Ureter (tissue), 1 donor: ENCODE measurements at regions not wholly inside any gene's neighbourhood (a gene's known extent, or its start where the extent isn't known, plus 50 kb on each side); places are given as distances from the start of the nearest gene placed in this dataset.

Experiments used
- DNase-seq: peaks from one replicate; pipeline ENCODE4 v3.0.0-alpha.2; 2020; ENCODE audit warnings: low spot score
- donor health status: DM: yes; HTN: yes; CAD: no.

DNA sequence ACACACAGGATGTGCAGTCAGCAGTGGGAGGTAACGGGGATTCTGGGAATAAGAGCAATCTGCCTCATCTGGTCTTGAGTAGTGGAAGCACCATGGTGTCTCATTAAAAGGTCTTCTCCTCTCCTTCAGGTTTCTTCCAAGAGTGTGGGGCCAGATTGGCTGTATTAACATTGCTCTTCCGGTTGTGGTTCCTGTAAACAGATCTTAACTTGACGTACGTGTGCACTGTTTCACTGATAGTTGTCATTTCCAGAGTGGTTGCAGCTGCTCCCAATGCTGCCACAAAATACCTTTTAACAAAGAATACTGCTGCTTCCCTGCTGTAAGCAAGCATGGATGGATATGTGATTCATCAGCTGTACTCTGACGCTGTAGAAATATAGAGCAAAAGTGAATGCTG, 1443.4 kb upstream of the TENM3 start:
- DNase-seq: no peak

DNA sequence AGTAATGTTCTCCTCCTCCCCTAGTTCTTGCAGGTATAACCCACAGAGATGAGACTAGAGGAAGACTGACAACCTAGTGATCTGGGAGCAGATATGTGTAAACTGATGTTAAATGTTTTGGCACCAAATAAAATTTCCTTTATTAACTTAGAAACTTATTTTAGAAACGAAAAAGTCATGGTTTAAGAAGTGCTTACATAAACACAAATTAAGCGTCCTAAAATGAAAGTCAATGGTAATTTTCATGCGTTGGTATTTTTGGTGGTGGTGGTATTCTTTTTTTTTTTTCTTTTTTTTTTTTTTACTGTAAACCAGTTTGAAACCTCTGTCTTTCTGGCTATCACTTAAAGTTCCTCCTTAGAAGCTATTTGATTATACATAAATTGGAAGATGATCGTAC, 1438.1 kb upstream of the TENM3 start:
- no peak for DNase-seq

- no peak for DNase-seq
Measured at GRCh38 chr4:180808862-180809261, 1434.3 kb upstream of the TENM3 start.

- DNase-seq: no peak
Measured at GRCh38 chr4:180809439-180809838, 1433.8 kb upstream of the TENM3 start.

- no peak for DNase-seq
Measured at GRCh38 chr4:180810581-180810980, 1432.6 kb upstream of the TENM3 start.

- no peak for DNase-seq
Measured at GRCh38 chr4:180811556-180811955, 1431.6 kb upstream of the TENM3 start.

- no peak for DNase-seq
Measured at GRCh38 chr4:180812783-180813182, 1430.4 kb upstream of the TENM3 start.

DNA sequence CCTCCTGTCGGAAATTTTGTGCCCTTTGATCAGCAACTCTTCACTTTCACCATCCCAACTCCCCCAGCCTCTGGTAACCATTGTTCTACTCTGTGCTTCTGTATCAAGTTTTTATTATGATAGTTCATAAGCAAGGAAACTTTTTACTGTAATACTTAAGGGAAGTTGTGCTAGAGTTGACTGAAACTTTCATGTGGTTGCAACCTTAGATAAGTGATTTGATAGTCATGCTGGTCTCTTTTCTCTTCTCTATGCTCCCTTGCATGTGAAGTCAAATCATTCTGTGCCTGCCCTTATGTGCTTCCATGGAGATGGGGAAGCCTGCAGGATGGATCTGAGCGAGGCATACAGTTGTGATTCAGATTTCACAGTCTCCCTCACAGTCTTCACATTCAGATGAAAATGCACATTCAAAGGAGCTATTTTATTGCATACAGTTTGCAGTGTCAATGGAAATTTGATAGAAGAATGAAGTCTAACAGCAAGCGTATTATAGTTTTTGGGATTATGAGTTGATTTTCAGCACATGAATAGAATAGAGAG, 1428.3 kb upstream of the TENM3 start:
- no peak for DNase-seq

- no peak for DNase-seq
Measured at GRCh38 chr4:180817529-180817928, 1425.7 kb upstream of the TENM3 start.

DNA sequence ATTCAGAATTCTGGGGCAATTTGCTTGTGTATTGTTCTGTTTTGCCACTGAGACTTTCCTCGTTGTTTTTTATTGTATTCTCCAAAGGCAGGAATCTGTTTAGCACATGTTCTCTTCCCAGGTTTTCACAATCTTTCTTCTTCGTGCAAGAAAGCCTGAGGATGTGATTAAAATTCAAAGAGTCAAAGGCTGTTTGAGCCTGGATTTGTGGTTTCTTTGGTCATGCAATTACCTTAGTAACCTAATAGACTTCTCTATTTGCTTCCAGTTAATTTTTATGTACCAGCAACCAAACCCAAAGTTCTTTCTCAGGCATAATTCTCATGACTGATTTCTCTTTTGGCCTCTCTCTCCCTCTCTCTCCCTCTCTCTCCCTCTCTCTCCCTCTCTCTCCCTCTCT, 1420.1 kb upstream of the TENM3 start:
- no peak for DNase-seq

- no peak for DNase-seq
Measured at GRCh38 chr4:180827232-180828009, 1415.8 kb upstream of the TENM3 start.

DNA sequence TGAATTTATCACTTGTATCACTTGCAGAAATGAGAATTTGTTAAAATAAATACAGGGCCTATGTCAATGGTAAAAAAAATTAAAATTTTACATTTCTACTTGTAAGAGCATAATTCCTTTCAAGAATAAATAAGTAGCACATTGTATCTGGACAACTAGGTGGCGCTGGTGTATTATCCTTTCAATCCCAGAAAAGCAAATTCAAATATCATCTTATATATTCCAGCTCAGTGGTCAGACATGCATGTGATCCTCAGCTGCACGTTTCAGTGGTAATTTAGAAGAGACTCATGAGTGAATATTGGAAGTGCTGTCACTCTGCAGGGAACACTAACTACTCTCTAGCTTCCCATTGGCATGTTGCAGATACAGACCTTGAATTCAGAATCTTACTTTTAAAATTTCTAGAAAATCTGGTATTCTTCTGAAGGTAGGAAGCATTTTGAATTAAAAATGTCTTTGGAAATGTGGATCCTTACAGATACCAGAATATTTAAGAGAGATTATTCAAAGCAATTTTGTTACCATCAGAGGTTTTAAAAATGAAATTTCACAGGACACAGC, 1414.7 kb upstream of the TENM3 start:
- no peak for DNase-seq

GRCh38 chr4:180832073-180832472, 1411.1 kb upstream of the TENM3 start:
- no peak for DNase-seq

DNA sequence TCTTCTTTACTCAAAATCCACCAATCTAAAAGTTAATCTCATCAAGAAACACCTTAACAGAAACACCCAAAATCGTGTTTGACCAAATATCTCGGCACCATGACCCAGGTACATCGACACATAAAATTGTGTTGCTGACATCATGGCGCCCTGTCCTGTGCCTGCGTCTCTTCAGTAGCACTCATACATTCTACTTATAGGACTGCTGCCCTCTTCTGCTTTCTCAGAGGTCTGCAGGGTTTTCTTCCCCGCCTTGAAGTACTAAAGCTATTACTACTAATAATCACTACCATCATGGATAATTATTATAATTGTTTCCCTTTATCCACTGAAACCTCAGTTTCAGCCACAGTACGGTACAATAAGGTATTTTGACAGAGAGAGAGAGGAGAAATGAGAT, 1403.1 kb upstream of the TENM3 start:
- no peak for DNase-seq

- DNase-seq: no peak
Measured at GRCh38 chr4:180850318-180850940, 1392.8 kb upstream of the TENM3 start.

DNA sequence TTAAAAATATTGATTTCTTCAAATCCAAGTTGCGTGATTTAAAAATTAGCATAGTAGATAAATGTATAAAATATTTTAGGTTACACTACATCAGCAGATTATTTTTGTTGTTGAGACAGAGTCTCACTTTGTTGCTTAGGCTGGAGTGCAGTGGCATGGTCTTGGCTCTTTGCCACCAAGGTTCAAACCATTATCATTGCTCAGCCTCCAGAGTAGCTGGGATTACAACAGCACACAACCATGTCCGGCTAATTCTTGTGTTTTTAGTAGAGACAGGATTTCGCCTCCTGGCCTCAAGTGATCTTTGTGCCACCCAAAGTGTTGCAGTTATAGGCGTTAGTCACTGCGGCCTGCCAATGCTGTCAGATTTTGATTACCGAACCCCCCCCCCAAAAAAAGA, 1390.5 kb upstream of the TENM3 start:
- no peak for DNase-seq

- DNase-seq: no peak
Measured at GRCh38 chr4:180855184-180855583, 1388.0 kb upstream of the TENM3 start.

DNA sequence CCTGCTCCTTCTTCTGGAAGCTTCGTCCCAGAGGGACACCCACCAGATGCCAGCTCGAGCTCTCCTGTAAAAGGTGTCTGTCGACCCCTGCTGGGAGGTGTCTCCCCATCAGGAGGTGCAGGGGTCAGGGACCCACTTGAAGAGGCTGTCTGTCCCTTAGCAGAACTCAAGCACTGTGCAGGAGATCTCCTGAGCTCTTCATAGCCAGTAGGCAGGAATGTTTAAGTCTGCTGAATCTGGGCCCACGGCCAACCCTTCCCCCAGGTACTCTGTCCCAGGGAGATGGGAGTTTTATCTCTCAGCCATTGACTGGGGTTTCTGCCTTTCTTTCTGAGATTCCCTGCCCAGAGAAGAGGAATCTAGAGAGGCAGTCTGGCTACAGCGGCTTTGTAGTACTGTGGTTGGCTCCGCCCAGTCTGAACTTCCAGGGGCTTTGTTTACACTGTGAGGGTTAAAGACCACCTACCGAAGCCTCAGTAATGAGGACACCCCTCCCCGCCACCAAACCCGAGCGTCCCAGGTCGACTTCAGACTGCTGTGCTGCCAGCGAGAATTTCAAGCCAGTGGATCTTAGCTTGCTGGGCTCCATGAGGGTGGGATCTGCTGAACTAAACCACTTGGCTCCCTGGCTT, 1383.0 kb upstream of the TENM3 start:
- no peak for DNase-seq

GRCh38 chr4:180861651-180862050, 1381.6 kb upstream of the TENM3 start:
- no peak for DNase-seq

DNA sequence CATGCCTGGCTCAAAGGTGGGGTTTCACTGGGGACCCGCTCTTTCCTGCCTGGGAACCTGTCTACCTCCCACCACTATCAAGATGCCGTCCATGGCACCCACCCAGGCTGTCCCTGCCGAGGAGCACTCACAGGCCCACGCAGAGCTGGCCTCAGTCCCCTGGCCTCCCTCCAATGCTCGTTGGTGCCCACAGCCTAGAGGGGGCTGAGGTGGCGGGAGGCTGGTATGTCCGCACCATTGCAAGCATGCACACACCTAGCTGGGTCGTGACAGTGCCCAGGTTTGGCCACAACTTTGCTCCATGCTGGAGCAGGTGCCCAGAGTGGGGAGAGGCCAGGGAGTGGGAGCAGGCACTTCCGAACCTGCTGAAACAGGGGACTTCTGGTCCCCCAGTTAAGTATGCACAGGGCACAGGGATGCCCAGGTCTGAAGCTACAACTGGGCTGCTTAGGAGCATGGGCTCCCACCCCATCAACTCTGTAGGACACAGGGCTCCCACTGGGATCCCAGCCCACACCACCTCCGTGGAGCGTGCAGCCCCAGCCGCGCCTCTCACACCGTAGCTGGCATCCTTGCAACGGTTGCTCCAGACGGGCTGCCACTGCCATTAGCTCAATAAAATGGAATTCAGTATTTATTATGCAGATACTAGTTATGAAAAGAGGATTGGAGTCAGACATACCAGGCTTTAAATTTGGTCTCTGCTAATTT, 1376.1 kb upstream of the TENM3 start:
- DNase-seq: no peak

DNA sequence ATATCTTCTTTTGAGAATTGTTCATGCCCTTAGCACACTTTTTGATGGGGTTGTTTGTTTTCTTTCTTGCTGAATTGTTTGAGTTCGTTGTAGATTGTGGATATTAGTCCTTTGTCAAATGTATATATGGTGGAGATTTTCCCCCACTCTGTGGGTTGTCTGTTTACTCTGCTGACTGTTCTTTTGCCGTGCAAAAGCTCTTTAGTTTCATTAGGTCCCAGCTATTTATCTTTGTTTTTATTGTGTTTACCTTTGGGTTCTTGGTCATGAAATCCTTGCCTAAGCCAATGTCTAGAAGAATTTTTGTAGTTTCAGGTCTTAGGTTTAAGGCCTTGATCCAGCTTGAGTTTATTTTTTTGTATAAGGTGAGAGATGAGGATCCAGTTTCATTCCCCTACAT, 1372.6 kb upstream of the TENM3 start:
- DNase-seq: no peak

GRCh38 chr4:180898305-180898704, 1344.9 kb upstream of the TENM3 start:
- DNase-seq: no peak
